Esophagus squamous epithelium (tissue), 4 donors: ENCODE measurements at regions not wholly inside any gene's neighbourhood (a gene's known extent, or its start where the extent isn't known, plus 50 kb on each side); places are given as distances from the start of the nearest gene placed in this dataset.

ENCODE experiments used
- POLR2A ChIP-seq, 4 donors: fragments of 450-650 bp; IDR thresholded peaks; one replicate each; pipeline ENCODE4 v1.6.1; 2017; ENCODE audit warnings: antibody characterized with exemption in 4 of 4, mild to moderate bottlenecking in 4 of 4, moderate library complexity in 3 of 4
- TF ChIP-seq, protein P1 (sequence below), 6 experiments: fragments of 450-650 bp in 4 of 6; fragments of 200-600 bp in 2 of 6; sonication (generic) in 2 of 6; IDR thresholded peaks; one replicate each; pipeline ENCODE4 v1.5.1; 2016 to 2019; ENCODE audit warnings: antibody characterized with exemption in 6 of 6, mild to moderate bottlenecking in 4 of 6, moderate library complexity in 4 of 6

DNA sequence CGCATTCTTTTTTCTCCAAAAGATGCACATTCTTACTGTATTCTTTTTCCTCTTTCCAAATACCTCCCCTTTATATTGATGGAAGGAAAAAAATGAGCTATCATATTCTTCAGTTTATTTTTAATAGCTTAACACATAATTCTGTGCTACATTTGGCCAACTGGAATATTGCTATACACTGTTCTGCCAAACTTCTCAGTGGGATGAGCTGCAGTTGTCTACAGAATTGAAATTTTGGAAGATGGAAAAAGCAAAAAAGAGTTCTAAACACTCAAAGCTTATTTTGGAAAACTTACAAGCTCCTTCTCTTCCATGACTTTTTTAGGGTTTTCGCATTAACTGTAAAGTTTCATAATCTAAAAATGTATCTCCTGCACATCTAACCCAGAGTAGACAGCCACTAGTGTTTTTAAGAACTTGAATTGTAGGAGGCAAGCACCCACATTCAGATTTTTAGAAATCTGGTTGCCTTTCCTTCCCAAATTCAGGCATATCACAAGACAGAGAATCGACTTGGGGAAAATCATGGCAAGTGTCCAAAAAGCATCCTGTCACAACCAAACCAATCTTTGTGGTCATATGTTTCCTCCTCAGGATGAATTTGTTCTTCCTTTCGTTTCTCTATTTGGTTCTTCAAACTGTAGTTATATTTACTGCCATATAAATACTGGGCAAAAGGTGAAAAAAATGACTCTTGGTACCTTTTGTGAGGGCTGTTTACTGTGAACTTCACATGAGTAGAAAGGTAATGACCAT is 111.4 kb upstream of the FRY start:
- TF ChIP-seq, protein P1, sequence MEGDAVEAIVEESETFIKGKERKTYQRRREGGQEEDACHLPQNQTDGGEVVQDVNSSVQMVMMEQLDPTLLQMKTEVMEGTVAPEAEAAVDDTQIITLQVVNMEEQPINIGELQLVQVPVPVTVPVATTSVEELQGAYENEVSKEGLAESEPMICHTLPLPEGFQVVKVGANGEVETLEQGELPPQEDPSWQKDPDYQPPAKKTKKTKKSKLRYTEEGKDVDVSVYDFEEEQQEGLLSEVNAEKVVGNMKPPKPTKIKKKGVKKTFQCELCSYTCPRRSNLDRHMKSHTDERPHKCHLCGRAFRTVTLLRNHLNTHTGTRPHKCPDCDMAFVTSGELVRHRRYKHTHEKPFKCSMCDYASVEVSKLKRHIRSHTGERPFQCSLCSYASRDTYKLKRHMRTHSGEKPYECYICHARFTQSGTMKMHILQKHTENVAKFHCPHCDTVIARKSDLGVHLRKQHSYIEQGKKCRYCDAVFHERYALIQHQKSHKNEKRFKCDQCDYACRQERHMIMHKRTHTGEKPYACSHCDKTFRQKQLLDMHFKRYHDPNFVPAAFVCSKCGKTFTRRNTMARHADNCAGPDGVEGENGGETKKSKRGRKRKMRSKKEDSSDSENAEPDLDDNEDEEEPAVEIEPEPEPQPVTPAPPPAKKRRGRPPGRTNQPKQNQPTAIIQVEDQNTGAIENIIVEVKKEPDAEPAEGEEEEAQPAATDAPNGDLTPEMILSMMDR (IDR thresholded peaks at IDR 0.05) = no peak
- no peak for TF ChIP-seq POLR2A (IDR thresholded peaks at IDR 0.05)
